Adrenal gland (tissue), 5 donors: ENCODE measurements at regions not wholly inside any gene's neighbourhood (a gene's known extent, or its start where the extent isn't known, plus 50 kb on each side); places are given as distances from the start of the nearest gene placed in this dataset.

ENCODE experiments used
- CTCF ChIP-seq, 6 experiments: fragments of 450-650 bp in 4 of 6; fragments of 200-600 bp in 2 of 6; sonication (generic) in 1 of 6; IDR thresholded peaks; 1 replicate in 5 of 6; 2 replicates in 1 of 6; pipeline versions ENCODE4 v1.5.1 to v1.8.0; 2016 to 2021; ENCODE audit warnings: antibody characterized with exemption in 6 of 6, mild to moderate bottlenecking in 2 of 6, moderate library complexity in 1 of 6
- POLR2A ChIP-seq, 2 donors: fragments of 450-650 bp; IDR thresholded peaks; one replicate each; pipeline ENCODE4 v1.6.1; 2017; ENCODE audit warnings: antibody characterized with exemption in 2 of 2, mild to moderate bottlenecking in 2 of 2, moderate library complexity in 1 of 2
- donor health status: DM: no; HTN: no; CAD: no.

DNA sequence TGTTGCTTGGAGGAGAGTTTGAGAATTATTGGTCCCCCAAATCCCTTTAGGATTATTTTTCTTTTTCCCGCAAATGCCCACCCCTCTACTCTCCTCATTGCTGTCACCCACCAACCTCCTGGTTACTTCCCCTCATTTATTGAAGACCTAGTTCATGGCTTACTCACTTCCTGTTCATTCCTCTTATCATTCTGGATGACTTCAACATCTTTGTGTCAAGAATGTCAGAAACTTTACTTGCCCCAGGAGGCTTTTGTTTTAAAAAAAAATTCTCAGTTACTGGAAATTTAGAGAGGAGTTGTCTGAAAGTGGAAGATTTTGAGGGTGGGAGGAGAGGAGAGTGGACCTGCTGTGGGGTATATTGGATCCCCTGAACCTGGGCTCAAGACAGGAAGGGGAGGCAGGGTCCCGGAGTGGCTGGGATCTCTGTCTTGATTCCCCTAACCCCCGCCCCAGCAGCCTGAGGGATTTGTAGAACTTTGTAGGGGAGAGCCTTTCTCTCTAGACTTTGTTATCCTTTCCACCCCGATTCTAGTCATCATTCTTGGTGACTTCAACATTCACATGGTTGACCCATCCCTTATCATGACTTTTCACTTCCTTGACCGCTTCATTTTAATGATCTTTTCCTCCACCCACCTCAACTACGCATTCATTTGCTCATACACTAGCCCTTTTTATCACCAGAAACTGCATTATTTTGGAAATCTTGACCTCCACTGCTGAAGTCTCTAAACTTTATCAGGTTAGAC, 69.9 kb upstream of the ESX1 start:
- no peak for TF ChIP-seq POLR2A (IDR thresholded peaks at IDR 0.05)
- TF ChIP-seq CTCF (IDR thresholded peaks at IDR 0.05): no peak
